ENCODE measurements at regions not wholly inside any gene's neighbourhood (a gene's known extent, or its start where the extent isn't known, plus 50 kb on each side); places are given as distances from the start of the nearest gene placed in this dataset.

- peaks cover 54% of the 10 kb centered on the region for H3F3A ChIP-seq (ENCODE audit: insufficient read depth)
- H3K27ac ChIP-seq (ENCODE audit: low read depth, low read length), result peak overlapping the region; percentile 94
- H3K4me3 ChIP-seq (ENCODE audit: insufficient read depth, low read length, poor library complexity, severe bottlenecking), result no peak overlapping the region
- H3K9me2 ChIP-seq (replicated peaks; ENCODE audit: insufficient read depth, low read length), result no peaks in the 10 kb centered on the region
- peaks cover 4% of the 10 kb centered on the region; the same call in 1 of the 2 replicates for H3K79me2 ChIP-seq (ENCODE audit: insufficient read depth, low read length)
- no peak for TF ChIP-seq CTCF (IDR thresholded peaks at IDR 0.05; ENCODE audit: insufficient read depth, low read length, poor library complexity, severe bottlenecking)
- H2AFZ ChIP-seq (ENCODE audit: low read depth, low read length, severe bottlenecking), result peak overlapping the region; percentile 13
- H3K27me3 ChIP-seq (ENCODE audit: low read length), result no peaks in the 10 kb centered on the region
- H3K36me3 ChIP-seq (ENCODE audit: low read length), result no peaks in the 10 kb centered on the region
- peak overlapping the region; percentile 84 for H3K4me2 ChIP-seq (ENCODE audit: low read depth, low read length, poor library complexity, severe bottlenecking)
- peak overlapping the region; percentile 81; the same call in 1 of the 2 replicates for H3K9ac ChIP-seq (ENCODE audit: low read length)
- no peaks in the 10 kb centered on the region for H4K20me1 ChIP-seq (ENCODE audit: low read depth, low read length)
- H3K9me3 ChIP-seq (ENCODE audit: insufficient read depth, low read length), result no peaks in the 10 kb centered on the region
Observed at GRCh38 chr6:26175033-26175427, 87.8 kb downstream of the HFE start.

- no peak for TF ChIP-seq EZH2phosphoT487 (conservative IDR thresholded peaks at IDR 0.05; ENCODE audit: low read length)
- peak; percentile 86 for TF ChIP-seq CTCF (IDR thresholded peaks at IDR 0.05; ENCODE audit: insufficient read depth, low read length, poor library complexity, severe bottlenecking)
- Histone ChIP-seq H3K9ac (ENCODE audit: low read length) (0 out of 2 replicates have a peak overlapping the region, but pooled peaks have one; percentile 0), H3K9me3 (ENCODE audit: insufficient read depth, low read length) (no peaks in the 10 kb centered on the region), H3K9me2 (replicated peaks; ENCODE audit: insufficient read depth, low read length) (no peaks in the 10 kb centered on the region), H3K36me3 (ENCODE audit: low read length) (no peaks in the 10 kb centered on the region), H4K20me1 (ENCODE audit: low read depth, low read length) (no peaks in the 10 kb centered on the region), H3K4me2 (ENCODE audit: low read depth, low read length, poor library complexity, severe bottlenecking) (peak overlapping the region; percentile 84), H2AFZ (ENCODE audit: low read depth, low read length, severe bottlenecking) (peak overlapping the region; percentile 13), H3K4me3 (ENCODE audit: insufficient read depth, low read length, poor library complexity, severe bottlenecking) (no peak overlapping the region), H3K27ac (ENCODE audit: low read depth, low read length) (peak overlapping the region; percentile 94), H3K27me3 (ENCODE audit: low read length) (no peaks in the 10 kb centered on the region), H3K79me2 (ENCODE audit: insufficient read depth, low read length) (peaks cover 4% of the 10 kb centered on the region; the same call in 1 of the 2 replicates), H3F3A (ENCODE audit: insufficient read depth) (peaks cover 49% of the 10 kb centered on the region)
Observed at GRCh38 chr6:26175428-26176181, 88.4 kb downstream of the HFE start.

- no peaks in the 10 kb centered on the region for H3K79me2 ChIP-seq (ENCODE audit: insufficient read depth, low read length)
- no peak overlapping the region for H3K9ac ChIP-seq (ENCODE audit: low read length)
- peaks cover 16% of the 10 kb centered on the region for H3F3A ChIP-seq (ENCODE audit: insufficient read depth)
- H3K9me3 ChIP-seq (ENCODE audit: insufficient read depth, low read length), result no peaks in the 10 kb centered on the region
- no peak overlapping the region for H2AFZ ChIP-seq (ENCODE audit: low read depth, low read length, severe bottlenecking)
- TF ChIP-seq CTCF (IDR thresholded peaks at IDR 0.05; ENCODE audit: insufficient read depth, low read length, poor library complexity, severe bottlenecking) (no peak), EZH2phosphoT487 (conservative IDR thresholded peaks at IDR 0.05; ENCODE audit: low read length) (no peak)
- H3K27ac ChIP-seq (ENCODE audit: low read depth, low read length), result no peak overlapping the region
- H3K9me2 ChIP-seq (replicated peaks; ENCODE audit: insufficient read depth, low read length), result no peaks in the 10 kb centered on the region
- H3K4me3 ChIP-seq (ENCODE audit: insufficient read depth, low read length, poor library complexity, severe bottlenecking), result no peak overlapping the region
- H3K36me3 ChIP-seq (ENCODE audit: low read length), result no peaks in the 10 kb centered on the region
- H3K27me3 ChIP-seq (ENCODE audit: low read length), result no peaks in the 10 kb centered on the region
- no peaks in the 10 kb centered on the region for H4K20me1 ChIP-seq (ENCODE audit: low read depth, low read length)
- no peak overlapping the region for H3K4me2 ChIP-seq (ENCODE audit: low read depth, low read length, poor library complexity, severe bottlenecking)
Observed at GRCh38 chr6:26179675-26180074, 92.4 kb downstream of the HFE start.

Data from SU-DHL-6 (cell line).